Transverse colon (tissue), 4 donors: ENCODE measurements at regions not wholly inside any gene's neighbourhood (a gene's known extent, or its start where the extent isn't known, plus 50 kb on each side); places are given as distances from the start of the nearest gene placed in this dataset.
A peak's percentile ranks its signal among the peaks of the same experiment; 100 is the strongest.
"Not testable (repeated sequence)": the region's sequence is repeated elsewhere in the genome, so short reads cannot be mapped to it uniquely, and the experiment has no call there.

Experiments used
- DNase-seq: peaks from one replicate; pipeline ENCODE4 v3.0.0-alpha.2; 2019
- H3K27ac ChIP-seq, 4 donors: fragments of 200-600 bp; sonication (generic); 2 replicates each; pipeline ENCODE4 v1.5.1; 2016 to 2018; ENCODE audit warnings: inconsistent platforms in 4 of 4
- H3K27me3 ChIP-seq: fragments of 200-600 bp; sonication (generic); 2 replicates; pipeline ENCODE4 v1.5.1; 2017; ENCODE audit warnings: inconsistent platforms
- H3K36me3 ChIP-seq, 4 donors: fragments of 200-600 bp; sonication (generic); 2 replicates each; pipeline ENCODE4 v1.5.1; 2017 to 2019; ENCODE audit warnings: inconsistent platforms in 4 of 4
- H3K4me1 ChIP-seq, 4 donors: fragments of 200-600 bp; sonication (generic); 2 replicates each; pipeline ENCODE4 v1.5.1; 2017 to 2020; ENCODE audit warnings: inconsistent platforms in 4 of 4
- H3K4me3 ChIP-seq, 4 donors: fragments of 200-600 bp; sonication (generic); 1 replicate in 1 of 4; 2 replicates in 3 of 4; pipeline versions ENCODE4 v1.5.1 to v1.6.1; 2017 to 2019; ENCODE audit warnings: inconsistent platforms in 4 of 4
- H3K9me3 ChIP-seq, 2 donors: fragments of 200-600 bp; sonication (generic); 2 replicates each; pipeline ENCODE4 v1.5.1; 2017 to 2019; ENCODE audit warnings: inconsistent platforms in 2 of 2
- EP300 ChIP-seq: sonication (generic); formaldehyde crosslinking; IDR thresholded peaks from one replicate; pipeline ENCODE4 v1.6.1; 2017; ENCODE audit warnings: antibody characterized with exemption, low read depth
- POLR2A ChIP-seq: fragments of 450-650 bp; IDR thresholded peaks from one replicate; pipeline ENCODE4 v1.6.1; 2016; ENCODE audit warnings: antibody characterized with exemption, mild to moderate bottlenecking, moderate library complexity
- POLR2AphosphoS5 ChIP-seq, 3 donors: sonication (generic); formaldehyde crosslinking; IDR thresholded peaks; one replicate each; pipeline ENCODE4 v1.6.1; 2016; ENCODE audit warnings: antibody characterized with exemption in 3 of 3
- WGBS, 2 donors: methylation state at CpG; one replicate each; pipeline ENCODE4 v1.1.5; 2018; ENCODE audit warnings: low coverage in 1 of 2; 5-methylcytosine and 5-hydroxymethylcytosine counted together
- in situ Hi-C, 4 donors: fragments of 200-750 bp; cut with MboI; loops; one replicate each; pipeline versions ENCODE4 v1.15.0 to v1.15.1; 2017; ENCODE audit warnings: low sequenced_read_pairs in 3 of 4, low pct_ligation_motif_present in 1 of 4, low pct_unique_long_range_greater_than_20kb in 1 of 4
- intact Hi-C: fragments of 100-400 bp; cut with DNase I; formaldehyde crosslinking; loops from one replicate; pipeline ENCODE4 v1.15.1; 2023; ENCODE audit warnings: low total_unique reads
- TF ChIP-seq, protein P1 (sequence below), 5 experiments: fragments of 200-600 bp in 3 of 5; fragments of 450-650 bp in 2 of 5; sonication (generic) in 3 of 5; IDR thresholded peaks; 1 replicate in 2 of 5; 2 replicates in 3 of 5; pipeline ENCODE4 v1.5.1; 2016 to 2017; ENCODE audit warnings: antibody characterized with exemption in 5 of 5, inconsistent platforms in 3 of 5, mild to moderate bottlenecking in 2 of 5, moderate library complexity in 1 of 5

DNA sequence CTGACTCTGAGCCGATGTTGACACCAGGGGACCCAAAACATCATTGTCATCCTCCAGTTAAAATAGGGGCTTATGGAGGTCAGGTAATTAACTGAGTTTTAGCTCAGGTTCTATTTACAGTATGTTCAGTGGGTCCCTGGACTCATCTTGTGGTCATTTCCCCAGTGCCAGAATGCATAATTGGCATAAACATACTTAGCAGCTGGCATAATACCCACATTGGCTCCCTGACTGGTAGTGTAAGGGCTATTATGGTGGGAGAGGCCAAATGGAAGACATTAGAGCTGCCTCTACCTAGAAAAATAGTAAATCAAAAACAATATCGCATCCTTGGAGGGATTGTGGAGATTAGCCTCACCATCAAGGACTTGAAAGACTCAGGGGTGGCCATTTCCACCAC is 350.9 kb downstream of the C12orf75 start:
- intact Hi-C loops = no loop called here
- no peaks in the 10 kb centered on the region for H3K27me3 ChIP-seq
- H3K4me3 ChIP-seq = no peak overlapping the region
- no peaks in the 10 kb centered on the region for H3K36me3 ChIP-seq
- 97 to 100% methylated on average over 1 to 2 of the region's 2 CpGs for WGBS, 2 donors
- in situ Hi-C loops = no loop called here
- no peak overlapping the region for H3K27ac ChIP-seq
- TF ChIP-seq EP300 = no peak
- no peak for TF ChIP-seq POLR2A
- TF ChIP-seq POLR2AphosphoS5 (IDR thresholded peaks at IDR 0.05) = no peak
- TF ChIP-seq, protein P1, sequence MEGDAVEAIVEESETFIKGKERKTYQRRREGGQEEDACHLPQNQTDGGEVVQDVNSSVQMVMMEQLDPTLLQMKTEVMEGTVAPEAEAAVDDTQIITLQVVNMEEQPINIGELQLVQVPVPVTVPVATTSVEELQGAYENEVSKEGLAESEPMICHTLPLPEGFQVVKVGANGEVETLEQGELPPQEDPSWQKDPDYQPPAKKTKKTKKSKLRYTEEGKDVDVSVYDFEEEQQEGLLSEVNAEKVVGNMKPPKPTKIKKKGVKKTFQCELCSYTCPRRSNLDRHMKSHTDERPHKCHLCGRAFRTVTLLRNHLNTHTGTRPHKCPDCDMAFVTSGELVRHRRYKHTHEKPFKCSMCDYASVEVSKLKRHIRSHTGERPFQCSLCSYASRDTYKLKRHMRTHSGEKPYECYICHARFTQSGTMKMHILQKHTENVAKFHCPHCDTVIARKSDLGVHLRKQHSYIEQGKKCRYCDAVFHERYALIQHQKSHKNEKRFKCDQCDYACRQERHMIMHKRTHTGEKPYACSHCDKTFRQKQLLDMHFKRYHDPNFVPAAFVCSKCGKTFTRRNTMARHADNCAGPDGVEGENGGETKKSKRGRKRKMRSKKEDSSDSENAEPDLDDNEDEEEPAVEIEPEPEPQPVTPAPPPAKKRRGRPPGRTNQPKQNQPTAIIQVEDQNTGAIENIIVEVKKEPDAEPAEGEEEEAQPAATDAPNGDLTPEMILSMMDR (IDR thresholded peaks at IDR 0.05) = no peak
- peaks cover 2 to 15% (median 8%) of the 10 kb centered on the region in 4 donors for H3K4me1 ChIP-seq
- no peak for DNase-seq
- no peaks in the 10 kb centered on the region for H3K9me3 ChIP-seq

DNA sequence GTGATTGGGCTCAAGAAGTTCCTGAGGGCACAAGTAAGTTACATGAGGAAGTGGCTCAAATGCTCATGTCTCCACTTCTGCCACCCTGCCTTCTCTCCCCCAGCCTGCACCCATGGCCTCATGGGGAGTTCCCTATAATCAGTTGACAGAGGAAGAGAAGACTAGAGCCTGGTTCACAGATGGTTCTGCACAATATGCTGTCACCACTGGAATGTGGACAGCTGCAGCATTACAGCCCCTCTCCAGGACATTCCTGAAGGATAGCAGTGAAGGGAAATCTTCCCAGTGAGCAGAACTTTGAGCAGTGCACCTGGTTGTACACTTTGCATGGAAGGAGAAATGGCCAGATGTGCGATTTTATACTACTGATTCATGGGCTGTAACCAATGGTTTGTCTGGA is 352.3 kb downstream of the C12orf75 start:
- 63 to 74% methylated on average over 1 of the region's 1 CpG for WGBS, 2 donors
- H3K4me3 ChIP-seq, DNase-seq, H3K27ac ChIP-seq, H3K4me1 ChIP-seq, H3K27me3 ChIP-seq, intact Hi-C loops, H3K36me3 ChIP-seq, in situ Hi-C loops, H3K9me3 ChIP-seq: not testable (repeated sequence)

DNA sequence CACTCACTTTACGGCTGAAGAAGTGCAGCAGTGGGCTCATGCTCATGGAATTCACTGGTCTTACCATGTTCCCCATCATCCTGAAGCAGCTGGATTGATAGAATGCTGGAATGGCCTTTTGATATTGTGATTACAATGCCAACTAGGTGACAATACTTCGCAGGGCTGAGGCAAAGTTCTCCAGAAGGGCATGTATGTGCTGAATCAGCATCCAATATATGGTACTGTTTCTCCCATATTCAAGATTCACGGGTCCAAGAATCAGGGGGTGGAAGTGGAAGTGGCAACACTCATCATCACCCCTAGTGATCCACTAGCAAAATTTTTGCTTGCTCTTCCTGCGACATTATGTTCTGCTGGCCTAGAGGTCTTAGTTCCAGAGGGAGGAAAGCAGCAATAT is 353.3 kb downstream of the C12orf75 start:
- 92% methylated on average over 4 of the region's 4 CpGs; no CpG with 5 or more reads in 1 of the 2 donors for WGBS, 2 donors
- H3K36me3 ChIP-seq, H3K4me3 ChIP-seq, H3K4me1 ChIP-seq, H3K27ac ChIP-seq, DNase-seq, H3K27me3 ChIP-seq, intact Hi-C loops, H3K9me3 ChIP-seq, in situ Hi-C loops: not testable (repeated sequence)

DNA sequence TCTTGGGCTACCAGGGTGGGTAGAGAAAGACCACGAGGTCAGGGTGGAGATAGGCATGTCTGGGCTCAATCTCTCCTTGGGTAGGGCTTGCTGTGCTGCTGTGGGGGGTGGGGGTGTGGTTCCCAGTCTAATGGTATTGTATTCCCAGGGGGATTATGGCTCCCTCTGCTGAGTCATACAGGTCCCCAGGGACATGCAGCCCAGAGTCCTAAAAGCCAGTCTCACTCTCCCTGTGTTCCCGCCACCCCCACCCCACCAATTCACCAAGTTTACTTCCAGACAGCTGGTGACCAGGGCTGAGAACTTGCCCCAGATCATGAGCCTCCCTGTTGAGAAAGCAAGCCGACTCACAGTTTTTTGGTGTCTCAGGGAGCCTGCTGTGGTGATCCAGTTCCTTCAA is 367.6 kb downstream of the C12orf75 start:
- DNase-seq = no peak
- 81% methylated on average over 3 of the region's 3 CpGs; no CpG with 5 or more reads in 1 of the 2 donors for WGBS, 2 donors
- Histone ChIP-seq H3K4me1 (peaks cover 0 to 3% (median 0%) of the 10 kb centered on the region in 4 donors), H3K9me3 (peaks cover 0 to 5% of the 10 kb centered on the region in 2 donors), H3K27ac (no peak overlapping the region), H3K27me3 (no peaks in the 10 kb centered on the region), H3K4me3 (no peak overlapping the region), H3K36me3 (no peaks in the 10 kb centered on the region)
- intact Hi-C loops = no loop called here
- in situ Hi-C loops = no loop called here
- TF ChIP-seq, protein P1 (IDR thresholded peaks at IDR 0.05) = no peak
- TF ChIP-seq POLR2AphosphoS5 (IDR thresholded peaks at IDR 0.05) = no peak
- no peak for TF ChIP-seq EP300
- TF ChIP-seq POLR2A = no peak

DNA sequence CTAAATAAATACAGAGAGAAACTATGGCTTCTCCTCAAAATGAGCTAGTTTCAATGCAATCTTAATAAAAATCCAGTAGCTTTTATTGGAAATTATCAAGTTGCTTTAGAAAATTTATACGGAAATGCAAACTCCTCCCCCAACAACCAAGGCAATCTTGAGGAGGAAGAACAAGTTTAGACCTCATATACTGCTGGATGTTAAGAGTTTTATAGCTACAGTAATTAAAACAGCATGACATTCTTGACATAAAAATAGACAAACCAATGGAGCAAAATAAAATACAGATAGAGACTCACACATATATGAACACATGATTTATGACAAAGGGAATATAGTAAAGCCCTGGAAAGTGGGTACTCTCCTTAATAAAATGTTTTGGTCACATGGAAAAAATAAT is 368.7 kb downstream of the C12orf75 start:
- WGBS, 2 donors = 50 to 66% methylated on average over 1 of the region's 1 CpG
- no peak for TF ChIP-seq POLR2AphosphoS5 (IDR thresholded peaks at IDR 0.05)
- no peak for TF ChIP-seq POLR2A
- H3K9me3 ChIP-seq = peaks cover 0 to 5% of the 10 kb centered on the region in 2 donors
- no peak overlapping the region for H3K4me3 ChIP-seq
- H3K4me1 ChIP-seq = peaks cover 0 to 3% (median 0%) of the 10 kb centered on the region in 4 donors
- H3K27me3 ChIP-seq = no peaks in the 10 kb centered on the region
- H3K36me3 ChIP-seq = no peaks in the 10 kb centered on the region
- in situ Hi-C loops = no loop called here
- intact Hi-C loops = no loop called here
- no peak overlapping the region for H3K27ac ChIP-seq
- no peak for DNase-seq

DNA sequence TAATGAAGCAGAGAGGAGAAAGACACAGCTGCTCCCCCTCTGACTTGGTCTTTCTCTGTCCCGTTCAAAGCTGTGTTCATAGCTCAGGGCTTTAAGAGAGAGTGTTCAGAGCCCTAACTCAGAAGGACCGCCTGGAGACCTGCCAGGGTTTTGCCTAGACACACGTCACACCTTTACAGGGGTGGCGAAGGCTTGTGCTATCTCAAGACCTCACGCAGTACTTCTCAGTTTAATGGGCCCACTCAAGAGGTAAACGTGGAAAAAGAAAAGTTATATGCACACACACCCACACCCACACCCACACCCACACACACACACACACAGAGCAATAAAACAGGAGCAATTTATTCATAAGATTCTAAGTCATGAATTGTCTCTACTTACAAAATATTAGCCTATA is 374.3 kb downstream of the C12orf75 start:
- H3K36me3 ChIP-seq = no peaks in the 10 kb centered on the region
- no peak overlapping the region for H3K27ac ChIP-seq
- no peak overlapping the region for H3K4me3 ChIP-seq
- H3K9me3 ChIP-seq = no peaks in the 10 kb centered on the region
- intact Hi-C loops = loop anchor here (10.0 kb wide), 1 partner anchor 430 kb away; the partner anchor contains the start of gene NUAK1
- DNase-seq = peak; percentile 44
- TF ChIP-seq EP300 (no peak), POLR2A (no peak), POLR2AphosphoS5 (IDR thresholded peaks at IDR 0.05) (no peak)
- TF ChIP-seq, protein P1 (IDR thresholded peaks at IDR 0.05) = no peak
- peaks cover 0 to 6% (median 0%) of the 10 kb centered on the region in 4 donors for H3K4me1 ChIP-seq
- 41 to 45% methylated on average over 2 to 6 of the region's 6 CpGs for WGBS, 2 donors
- in situ Hi-C loops = loop anchor here (10.0 to 25.0 kb wide), 2 partner anchors 430 to 433 kb away; partner anchors contain the start of gene NUAK1 (in 4 of the 4)
- no peaks in the 10 kb centered on the region for H3K27me3 ChIP-seq
